HepG2 (cell line): ENCODE measurements at regions not wholly inside any gene's neighbourhood (a gene's known extent, or its start where the extent isn't known, plus 50 kb on each side); places are given as distances from the start of the nearest gene placed in this dataset.

Source experiments
- ATF7 ChIP-seq, 2 experiments: fragments of 450-650 bp in 1 of 2; sonication (generic) in 1 of 2; formaldehyde crosslinking in 1 of 2; IDR thresholded peaks; 2 replicates each; pipeline versions ENCODE4 v1.4.0 to v1.6.1; 2016 to 2020; ENCODE audit warnings: antibody characterized with exemption in 1 of 2, mild to moderate bottlenecking in 1 of 2, missing genetic modification reagents in 1 of 2
- CC2D1A ChIP-seq: sonication (generic); formaldehyde crosslinking; IDR thresholded peaks from 2 replicates; pipeline ENCODE4 v1.8.1; 2023; ENCODE audit warnings: mild to moderate bottlenecking, missing genetic modification reagents
- DMAP1 ChIP-seq: IDR thresholded peaks from 2 replicates; pipeline ENCODE4 v1.6.1; 2016
- DNMT1 ChIP-seq: sonication (generic); formaldehyde crosslinking; IDR thresholded peaks from 2 replicates; pipeline ENCODE4 v1.5.1; 2020; ENCODE audit warnings: mild to moderate bottlenecking, missing genetic modification reagents
- FOXC1 ChIP-seq: sonication (generic); formaldehyde crosslinking; IDR thresholded peaks from 2 replicates; pipeline ENCODE4 v1.8.0; 2022; ENCODE audit warnings: mild to moderate bottlenecking, missing genetic modification reagents, borderline replicate concordance
- KAT2B ChIP-seq: fragments of 150-350 bp; IDR thresholded peaks from 2 replicates; pipeline ENCODE4 v1.6.1; 2014; ENCODE audit warnings: low read depth, low read length, borderline replicate concordance
- KLF13 ChIP-seq: sonication (generic); formaldehyde crosslinking; IDR thresholded peaks from 2 replicates; pipeline ENCODE4 v1.4.0; 2020; ENCODE audit warnings: mild to moderate bottlenecking, missing genetic modification reagents
- NCOA5 ChIP-seq: sonication (generic); formaldehyde crosslinking; IDR thresholded peaks from 2 replicates; pipeline ENCODE4 v1.4.0; 2020; ENCODE audit warnings: missing genetic modification reagents
- NR2F2 ChIP-seq: IDR thresholded peaks from 2 replicates; pipeline ENCODE4 v1.6.1; 2012; ENCODE audit warnings: low read depth, inconsistent platforms, borderline replicate concordance
- PPARG ChIP-seq: conservative IDR thresholded peaks from 2 replicates; pipeline ENCODE4 v1.6.1; 2016; ENCODE audit warnings: missing biosample characterization, missing genetic modification reagents
- PRMT3 ChIP-seq: sonication (generic); formaldehyde crosslinking; IDR thresholded peaks from 2 replicates; pipeline ENCODE4 v1.8.1; 2022; ENCODE audit warnings: low read depth, mild to moderate bottlenecking, moderate library complexity, missing genetic modification reagents, borderline replicate concordance
- RORA ChIP-seq: sonication (generic); formaldehyde crosslinking; IDR thresholded peaks from 2 replicates; pipeline ENCODE4 v1.5.0; 2020; ENCODE audit warnings: mild to moderate bottlenecking, missing genetic modification reagents, moderate library complexity
- SP1 ChIP-seq, 2 experiments: fragments of 450-650 bp in 1 of 2; sonication (generic) in 1 of 2; formaldehyde crosslinking in 1 of 2; IDR thresholded peaks; 2 replicates each; pipeline versions ENCODE4 v1.4.0 to v1.6.1; 2016 to 2020; ENCODE audit warnings: missing genetic modification reagents in 1 of 2
- TBX2 ChIP-seq: sonication (generic); formaldehyde crosslinking; IDR thresholded peaks from 2 replicates; pipeline ENCODE4 v1.5.0; 2020; ENCODE audit warnings: missing genetic modification reagents, mild to moderate bottlenecking, borderline replicate concordance
- THYN1 ChIP-seq: sonication (generic); formaldehyde crosslinking; IDR thresholded peaks from 2 replicates; pipeline ENCODE4 v1.8.1; 2023; ENCODE audit warnings: low read depth, mild to moderate bottlenecking, moderate library complexity, missing genetic modification reagents, borderline replicate concordance
- ZC3H13 ChIP-seq: sonication (generic); formaldehyde crosslinking; IDR thresholded peaks from 2 replicates; pipeline ENCODE4 v1.8.1; 2023; ENCODE audit warnings: mild to moderate bottlenecking, missing genetic modification reagents, moderate library complexity
- ZFX ChIP-seq: sonication (generic); formaldehyde crosslinking; IDR thresholded peaks from 2 replicates; pipeline ENCODE4 v1.4.0; 2020; ENCODE audit warnings: mild to moderate bottlenecking, low read depth, missing genetic modification reagents, moderate library complexity
- ZNF17 ChIP-seq: sonication (generic); formaldehyde crosslinking; IDR thresholded peaks from 2 replicates; pipeline ENCODE4 v1.5.0; 2020; ENCODE audit warnings: mild to moderate bottlenecking, missing genetic modification reagents
- ZNF224 ChIP-seq: sonication (generic); formaldehyde crosslinking; IDR thresholded peaks from 2 replicates; pipeline ENCODE4 v1.5.0; 2020; ENCODE audit warnings: mild to moderate bottlenecking, missing genetic modification reagents
- ZNF282 ChIP-seq: fragments of 450-650 bp; IDR thresholded peaks from 2 replicates; pipeline ENCODE4 v1.6.1; 2018; ENCODE audit not compliant: partially characterized antibody
- ZNF619 ChIP-seq: sonication (generic); formaldehyde crosslinking; IDR thresholded peaks from 2 replicates; pipeline ENCODE4 v1.4.0; 2020; ENCODE audit warnings: mild to moderate bottlenecking, missing genetic modification reagents
- ZNF724P ChIP-seq: sonication (generic); formaldehyde crosslinking; IDR thresholded peaks from 2 replicates; pipeline ENCODE4 v1.8.0; 2022; ENCODE audit warnings: missing genetic modification reagents, borderline replicate concordance
- ZNF780A ChIP-seq: sonication (generic); formaldehyde crosslinking; IDR thresholded peaks from 2 replicates; pipeline ENCODE4 v1.8.0; 2022; ENCODE audit warnings: mild to moderate bottlenecking, missing genetic modification reagents, moderate library complexity
- TF ChIP-seq, protein P1 (sequence below): IDR thresholded peaks from 2 replicates; pipeline ENCODE4 v1.6.1; 2016; ENCODE audit warnings: low read depth, control low read depth
- TF ChIP-seq, protein P2 (sequence below): sonication (generic); formaldehyde crosslinking; IDR thresholded peaks from 2 replicates; pipeline ENCODE4 v1.4.0; 2020; ENCODE audit warnings: low read depth, missing genetic modification reagents
- TF ChIP-seq, protein P3 (sequence below): sonication (generic); formaldehyde crosslinking; IDR thresholded peaks from 2 replicates; pipeline ENCODE4 v1.4.0; 2020; ENCODE audit warnings: mild to moderate bottlenecking, low read depth, missing genetic modification reagents

DNA sequence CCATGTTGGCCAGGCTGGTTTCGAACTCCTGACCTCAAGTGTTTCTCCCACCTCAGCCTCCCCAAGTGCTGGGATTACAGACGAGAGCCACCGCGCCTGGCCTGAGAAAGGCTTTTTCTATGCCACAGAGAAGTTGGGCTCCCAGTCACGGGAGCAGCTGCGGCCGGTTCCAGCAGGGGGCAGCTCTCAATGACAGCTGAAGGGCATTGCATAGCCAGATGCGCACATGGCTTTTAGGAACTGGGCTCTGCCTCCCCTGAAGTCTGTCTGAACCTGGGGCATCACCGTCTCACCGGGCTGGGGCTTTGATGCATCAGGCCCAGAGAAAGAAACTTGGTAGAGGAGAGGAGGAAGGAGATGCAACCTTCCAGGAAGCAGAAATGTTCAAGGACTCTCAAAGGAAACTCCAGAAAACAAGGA is 84.2 kb upstream of the LAPTM4A start (continued):
- no peak for TF ChIP-seq THYN1 (CRISPR knock-in tag)
- no peak for TF ChIP-seq TBX2
- TF ChIP-seq ZNF724P (CRISPR knock-in tag): no peak
- TF ChIP-seq ATF7 (IDR thresholded peaks at IDR 0.05): no peak
- no peak for TF ChIP-seq ATF7 (CRISPR knock-in tag; IDR thresholded peaks at IDR 0.05)
- no peak for TF ChIP-seq DNMT1
- TF ChIP-seq ZNF17: no peak
- no peak for TF ChIP-seq PPARG (CRISPR knock-in tag)
- TF ChIP-seq ZNF619 (CRISPR knock-in tag): peak; percentile 97
- no peak for TF ChIP-seq SP1 (IDR thresholded peaks at IDR 0.05)
- TF ChIP-seq SP1 (CRISPR knock-in tag; IDR thresholded peaks at IDR 0.05): peak; percentile 49; the same call in 1 of the 2 replicates
- no peak for TF ChIP-seq CC2D1A
- no peak for TF ChIP-seq NCOA5 (CRISPR knock-in tag)
- no peak for TF ChIP-seq FOXC1 (CRISPR knock-in tag)
- TF ChIP-seq, protein P1, sequence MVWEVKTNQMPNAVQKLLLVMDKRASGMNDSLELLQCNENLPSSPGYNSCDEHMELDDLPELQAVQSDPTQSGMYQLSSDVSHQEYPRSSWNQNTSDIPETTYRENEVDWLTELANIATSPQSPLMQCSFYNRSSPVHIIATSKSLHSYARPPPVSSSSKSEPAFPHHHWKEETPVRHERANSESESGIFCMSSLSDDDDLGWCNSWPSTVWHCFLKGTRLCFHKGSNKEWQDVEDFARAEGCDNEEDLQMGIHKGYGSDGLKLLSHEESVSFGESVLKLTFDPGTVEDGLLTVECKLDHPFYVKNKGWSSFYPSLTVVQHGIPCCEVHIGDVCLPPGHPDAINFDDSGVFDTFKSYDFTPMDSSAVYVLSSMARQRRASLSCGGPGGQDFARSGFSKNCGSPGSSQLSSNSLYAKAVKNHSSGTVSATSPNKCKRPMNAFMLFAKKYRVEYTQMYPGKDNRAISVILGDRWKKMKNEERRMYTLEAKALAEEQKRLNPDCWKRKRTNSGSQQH (CRISPR knock-in tag): peak; percentile 88
- no peak for TF ChIP-seq ZNF282
- no peak for TF ChIP-seq ZNF224 (CRISPR knock-in tag)
- peak; percentile 43; the same call in 1 of the 2 replicates for TF ChIP-seq ZFX (CRISPR knock-in tag)
- no peak for TF ChIP-seq RORA
- TF ChIP-seq, protein P2, sequence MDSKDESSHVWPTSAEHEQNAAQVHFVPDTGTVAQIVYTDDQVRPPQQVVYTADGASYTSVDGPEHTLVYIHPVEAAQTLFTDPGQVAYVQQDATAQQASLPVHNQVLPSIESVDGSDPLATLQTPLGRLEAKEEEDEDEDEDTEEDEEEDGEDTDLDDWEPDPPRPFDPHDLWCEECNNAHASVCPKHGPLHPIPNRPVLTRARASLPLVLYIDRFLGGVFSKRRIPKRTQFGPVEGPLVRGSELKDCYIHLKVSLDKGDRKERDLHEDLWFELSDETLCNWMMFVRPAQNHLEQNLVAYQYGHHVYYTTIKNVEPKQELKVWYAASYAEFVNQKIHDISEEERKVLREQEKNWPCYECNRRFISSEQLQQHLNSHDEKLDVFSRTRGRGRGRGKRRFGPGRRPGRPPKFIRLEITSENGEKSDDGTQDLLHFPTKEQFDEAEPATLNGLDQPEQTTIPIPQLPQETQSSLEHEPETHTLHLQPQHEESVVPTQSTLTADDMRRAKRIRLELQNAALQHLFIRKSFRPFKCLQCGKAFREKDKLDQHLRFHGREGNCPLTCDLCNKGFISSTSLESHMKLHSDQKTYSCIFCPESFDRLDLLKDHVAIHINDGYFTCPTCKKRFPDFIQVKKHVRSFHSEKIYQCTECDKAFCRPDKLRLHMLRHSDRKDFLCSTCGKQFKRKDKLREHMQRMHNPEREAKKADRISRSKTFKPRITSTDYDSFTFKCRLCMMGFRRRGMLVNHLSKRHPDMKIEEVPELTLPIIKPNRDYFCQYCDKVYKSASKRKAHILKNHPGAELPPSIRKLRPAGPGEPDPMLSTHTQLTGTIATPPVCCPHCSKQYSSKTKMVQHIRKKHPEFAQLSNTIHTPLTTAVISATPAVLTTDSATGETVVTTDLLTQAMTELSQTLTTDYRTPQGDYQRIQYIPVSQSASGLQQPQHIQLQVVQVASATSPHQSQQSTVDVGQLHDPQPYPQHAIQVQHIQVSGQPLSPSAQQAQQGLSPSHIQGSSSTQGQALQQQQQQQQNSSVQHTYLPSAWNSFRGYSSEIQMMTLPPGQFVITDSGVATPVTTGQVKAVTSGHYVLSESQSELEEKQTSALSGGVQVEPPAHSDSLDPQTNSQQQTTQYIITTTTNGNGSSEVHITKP: no peak
- no peak for TF ChIP-seq ZNF780A
- no peak for TF ChIP-seq PRMT3 (CRISPR knock-in tag)
- 0 out of 2 replicates have a peak, but pooled peaks have one; percentile 54 for TF ChIP-seq KLF13 (CRISPR knock-in tag)
- TF ChIP-seq, protein P3, sequence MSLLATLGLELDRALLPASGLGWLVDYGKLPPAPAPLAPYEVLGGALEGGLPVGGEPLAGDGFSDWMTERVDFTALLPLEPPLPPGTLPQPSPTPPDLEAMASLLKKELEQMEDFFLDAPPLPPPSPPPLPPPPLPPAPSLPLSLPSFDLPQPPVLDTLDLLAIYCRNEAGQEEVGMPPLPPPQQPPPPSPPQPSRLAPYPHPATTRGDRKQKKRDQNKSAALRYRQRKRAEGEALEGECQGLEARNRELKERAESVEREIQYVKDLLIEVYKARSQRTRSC (CRISPR knock-in tag): no peak
- TF ChIP-seq KAT2B: no peak
- TF ChIP-seq ZC3H13 (CRISPR knock-in tag): no peak
- peak; percentile 55 for TF ChIP-seq DMAP1 (CRISPR knock-in tag)
- no peak; the same call in 1 of the 2 replicates for TF ChIP-seq NR2F2
